SK-N-SH treated with all-trans-retinoic acid at 6 μM for 48 hours (cell line): ENCODE measurements at regions not wholly inside any gene's neighbourhood (a gene's known extent, or its start where the extent isn't known, plus 50 kb on each side); places are given as distances from the start of the nearest gene placed in this dataset.

Experiments
- ATAC-seq: fragments of 200-7000 bp; cut with Tn5 transposase; 3 replicates; pipeline ENCODE4 v1.9.1; 2020; ENCODE audit warnings: mild to moderate bottlenecking, moderate library complexity
- ARNTL ChIP-seq: fragments of 450-650 bp; formaldehyde crosslinking; IDR thresholded peaks from 2 replicates; pipeline ENCODE4 v1.5.0; 2020; ENCODE audit warnings: low read depth, mild to moderate bottlenecking, moderate library complexity, borderline replicate concordance
- CSDC2 ChIP-seq: fragments of 250-450 bp; sonication (Bioruptor Pico); IDR thresholded peaks from 2 replicates; pipeline ENCODE4 v1.5.0; 2020; ENCODE audit warnings: mild to moderate bottlenecking, moderate library complexity
- ESRRG ChIP-seq: fragments of 250-450 bp; sonication (Bioruptor Pico); IDR thresholded peaks from 2 replicates; pipeline ENCODE4 v1.6.1; 2021; ENCODE audit warnings: mild to moderate bottlenecking
- ISL1 ChIP-seq: fragments of 250-450 bp; sonication (Bioruptor Pico); IDR thresholded peaks from 2 replicates; pipeline ENCODE4 v2.1.2; 2022; ENCODE audit warnings: mild to moderate bottlenecking, moderate library complexity
- PPARA ChIP-seq: fragments of 250-450 bp; sonication (Bioruptor Pico); IDR thresholded peaks from 2 replicates; pipeline ENCODE4 v1.5.0; 2020; ENCODE audit warnings: mild to moderate bottlenecking, borderline replicate concordance
- SNAI2 ChIP-seq: fragments of 250-450 bp; sonication (Bioruptor Pico); IDR thresholded peaks from 2 replicates; pipeline ENCODE4 v1.5.0; 2020; ENCODE audit warnings: mild to moderate bottlenecking, moderate library complexity
- TOX ChIP-seq: fragments of 250-450 bp; sonication (Bioruptor Pico); IDR thresholded peaks from 2 replicates; pipeline ENCODE4 v1.8.0; 2021; ENCODE audit warnings: mild to moderate bottlenecking, moderate library complexity, borderline replicate concordance
- ZC3H10 ChIP-seq: fragments of 250-450 bp; sonication (Bioruptor Pico); IDR thresholded peaks from 2 replicates; pipeline ENCODE4 v1.5.1; 2021; ENCODE audit warnings: mild to moderate bottlenecking, moderate library complexity
- ZFP3 ChIP-seq: fragments of 250-450 bp; sonication (Bioruptor Pico); IDR thresholded peaks from 2 replicates; pipeline ENCODE4 v1.5.0; 2020; ENCODE audit warnings: mild to moderate bottlenecking, moderate library complexity
- ZFP30 ChIP-seq: fragments of 450-650 bp; formaldehyde crosslinking; IDR thresholded peaks from 2 replicates; pipeline ENCODE4 v1.5.0; 2022; ENCODE audit warnings: mild to moderate bottlenecking, moderate library complexity
- ZNF70 ChIP-seq: fragments of 450-650 bp; formaldehyde crosslinking; IDR thresholded peaks from 2 replicates; pipeline ENCODE4 v1.5.0; 2020; ENCODE audit warnings: mild to moderate bottlenecking, moderate library complexity
- ZNF8 ChIP-seq: fragments of 450-650 bp; formaldehyde crosslinking; IDR thresholded peaks from 2 replicates; pipeline ENCODE4 v1.5.0; 2020; ENCODE audit warnings: mild to moderate bottlenecking, moderate library complexity
- TF ChIP-seq, protein P1 (sequence below): fragments of 250-450 bp; sonication (Bioruptor Pico); IDR thresholded peaks from 2 replicates; pipeline ENCODE4 v1.5.0; 2020; ENCODE audit warnings: mild to moderate bottlenecking, moderate library complexity
- TF ChIP-seq, protein P2 (sequence below): fragments of 250-450 bp; sonication (Bioruptor Pico); IDR thresholded peaks from 2 replicates; pipeline ENCODE4 v1.8.0; 2020; ENCODE audit warnings: mild to moderate bottlenecking, moderate library complexity, borderline replicate concordance

DNA sequence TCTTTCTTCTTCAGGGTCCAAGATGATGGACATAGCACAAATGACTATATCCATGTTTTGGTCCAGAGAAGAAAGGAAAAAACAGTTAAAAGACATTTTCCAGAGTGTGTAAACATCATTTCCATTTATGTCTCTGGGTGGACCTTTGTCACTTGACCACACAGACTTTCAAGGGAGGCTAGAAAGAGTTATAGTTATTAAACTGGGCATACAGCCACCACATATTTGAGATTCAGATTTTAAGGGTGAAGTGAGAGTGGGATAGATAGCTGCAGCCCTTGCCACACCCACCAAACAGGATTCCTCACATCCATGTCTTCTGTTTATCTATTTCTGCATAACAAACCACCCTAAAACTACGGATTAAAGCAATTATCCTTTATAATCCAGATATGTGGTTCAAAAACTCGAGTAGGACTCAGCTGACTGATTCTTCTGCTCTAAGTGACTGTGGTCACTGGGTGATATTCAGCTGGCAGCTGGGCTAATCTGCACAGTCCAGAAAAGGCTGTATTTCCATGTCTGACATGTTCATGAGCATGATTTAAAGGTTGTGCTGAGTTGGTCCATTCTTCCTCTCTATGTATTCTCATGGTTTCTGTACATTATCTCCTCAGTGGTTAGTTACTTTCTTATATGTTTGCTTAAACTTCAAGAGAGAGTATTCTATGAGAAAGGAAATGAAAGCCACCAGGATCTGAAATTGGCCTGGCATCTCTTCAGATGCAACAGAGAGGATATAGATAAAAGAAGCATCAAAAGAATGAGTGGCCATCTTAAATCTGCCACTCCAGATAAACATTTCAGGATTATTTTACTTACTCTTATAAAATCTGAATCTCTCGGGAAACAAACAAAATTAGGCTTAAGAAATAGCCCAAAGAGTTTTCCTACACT, 459.8 kb upstream of the CTSO start:
- no peak for ATAC-seq

DNA sequence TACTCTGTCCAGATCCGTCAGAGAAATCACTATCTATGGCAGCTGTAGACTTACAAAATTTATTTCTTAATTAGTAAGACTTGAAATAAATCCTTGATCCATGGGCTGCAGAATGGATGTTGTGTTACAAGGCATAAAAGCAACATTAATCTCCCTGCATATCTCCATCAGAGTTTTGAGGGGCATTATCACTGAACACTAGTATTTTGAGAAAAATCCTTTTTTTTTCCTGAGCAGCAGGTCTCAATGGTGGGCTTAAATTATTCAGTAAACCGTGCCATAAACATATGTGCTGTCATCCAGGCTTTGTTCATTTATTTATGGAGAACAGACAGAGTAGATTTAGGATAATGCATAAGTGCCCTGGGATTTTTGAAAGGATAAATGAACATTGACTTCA, 457.9 kb upstream of the CTSO start:
- TF ChIP-seq CSDC2 (CRISPR knock-in tag) (no peak), ZNF8 (CRISPR knock-in tag) (no peak), ZFP3 (no peak)
- no peak for ATAC-seq

More for the DNA sequence above, 459.8 kb upstream of the CTSO start:
- TF ChIP-seq ARNTL (CRISPR knock-in tag) (no peak), ZFP30 (no peak), ESRRG (CRISPR knock-in tag) (no peak), ZFP3 (no peak)

DNA sequence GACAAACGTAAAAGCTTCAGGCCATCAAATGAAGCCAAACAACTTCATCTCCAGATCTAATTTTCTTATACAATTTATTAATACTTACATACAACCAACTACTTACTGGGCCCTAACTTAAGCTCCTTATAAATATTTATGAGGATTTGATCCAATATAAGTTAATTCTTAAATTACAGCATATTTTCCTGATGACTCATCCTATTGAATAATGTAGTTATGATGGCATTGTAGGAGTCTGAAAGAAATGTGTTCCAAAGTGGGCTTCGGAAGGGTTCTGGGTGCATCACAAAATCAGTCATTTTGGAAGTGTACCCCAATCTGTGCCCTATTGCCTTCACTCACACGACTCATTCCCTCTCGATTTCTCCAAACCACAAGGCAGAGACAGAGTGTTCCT, 455.1 kb upstream of the CTSO start:
- TF ChIP-seq, protein P1, sequence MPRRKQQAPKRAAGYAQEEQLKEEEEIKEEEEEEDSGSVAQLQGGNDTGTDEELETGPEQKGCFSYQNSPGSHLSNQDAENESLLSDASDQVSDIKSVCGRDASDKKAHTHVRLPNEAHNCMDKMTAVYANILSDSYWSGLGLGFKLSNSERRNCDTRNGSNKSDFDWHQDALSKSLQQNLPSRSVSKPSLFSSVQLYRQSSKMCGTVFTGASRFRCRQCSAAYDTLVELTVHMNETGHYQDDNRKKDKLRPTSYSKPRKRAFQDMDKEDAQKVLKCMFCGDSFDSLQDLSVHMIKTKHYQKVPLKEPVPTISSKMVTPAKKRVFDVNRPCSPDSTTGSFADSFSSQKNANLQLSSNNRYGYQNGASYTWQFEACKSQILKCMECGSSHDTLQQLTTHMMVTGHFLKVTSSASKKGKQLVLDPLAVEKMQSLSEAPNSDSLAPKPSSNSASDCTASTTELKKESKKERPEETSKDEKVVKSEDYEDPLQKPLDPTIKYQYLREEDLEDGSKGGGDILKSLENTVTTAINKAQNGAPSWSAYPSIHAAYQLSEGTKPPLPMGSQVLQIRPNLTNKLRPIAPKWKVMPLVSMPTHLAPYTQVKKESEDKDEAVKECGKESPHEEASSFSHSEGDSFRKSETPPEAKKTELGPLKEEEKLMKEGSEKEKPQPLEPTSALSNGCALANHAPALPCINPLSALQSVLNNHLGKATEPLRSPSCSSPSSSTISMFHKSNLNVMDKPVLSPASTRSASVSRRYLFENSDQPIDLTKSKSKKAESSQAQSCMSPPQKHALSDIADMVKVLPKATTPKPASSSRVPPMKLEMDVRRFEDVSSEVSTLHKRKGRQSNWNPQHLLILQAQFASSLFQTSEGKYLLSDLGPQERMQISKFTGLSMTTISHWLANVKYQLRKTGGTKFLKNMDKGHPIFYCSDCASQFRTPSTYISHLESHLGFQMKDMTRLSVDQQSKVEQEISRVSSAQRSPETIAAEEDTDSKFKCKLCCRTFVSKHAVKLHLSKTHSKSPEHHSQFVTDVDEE (CRISPR knock-in tag), result no peak
- ATAC-seq, result no peak

GRCh38 chr4:156401371-156401770, 447.7 kb upstream of the CTSO start:
- no peak for ATAC-seq
- TF ChIP-seq, protein P1 (CRISPR knock-in tag), result no peak
- TF ChIP-seq SNAI2 (CRISPR knock-in tag) (no peak), ISL1 (CRISPR knock-in tag) (no peak), ZFP3 (no peak), ZNF70 (CRISPR knock-in tag) (no peak)

GRCh38 chr4:156396534-156396933, 442.9 kb upstream of the CTSO start:
- TF ChIP-seq ISL1 (CRISPR knock-in tag) (no peak), ZNF70 (CRISPR knock-in tag) (no peak), ZC3H10 (no peak), PPARA (CRISPR knock-in tag) (no peak), TOX (CRISPR knock-in tag) (no peak), ESRRG (CRISPR knock-in tag) (no peak), CSDC2 (CRISPR knock-in tag) (no peak)
- TF ChIP-seq, protein P2, sequence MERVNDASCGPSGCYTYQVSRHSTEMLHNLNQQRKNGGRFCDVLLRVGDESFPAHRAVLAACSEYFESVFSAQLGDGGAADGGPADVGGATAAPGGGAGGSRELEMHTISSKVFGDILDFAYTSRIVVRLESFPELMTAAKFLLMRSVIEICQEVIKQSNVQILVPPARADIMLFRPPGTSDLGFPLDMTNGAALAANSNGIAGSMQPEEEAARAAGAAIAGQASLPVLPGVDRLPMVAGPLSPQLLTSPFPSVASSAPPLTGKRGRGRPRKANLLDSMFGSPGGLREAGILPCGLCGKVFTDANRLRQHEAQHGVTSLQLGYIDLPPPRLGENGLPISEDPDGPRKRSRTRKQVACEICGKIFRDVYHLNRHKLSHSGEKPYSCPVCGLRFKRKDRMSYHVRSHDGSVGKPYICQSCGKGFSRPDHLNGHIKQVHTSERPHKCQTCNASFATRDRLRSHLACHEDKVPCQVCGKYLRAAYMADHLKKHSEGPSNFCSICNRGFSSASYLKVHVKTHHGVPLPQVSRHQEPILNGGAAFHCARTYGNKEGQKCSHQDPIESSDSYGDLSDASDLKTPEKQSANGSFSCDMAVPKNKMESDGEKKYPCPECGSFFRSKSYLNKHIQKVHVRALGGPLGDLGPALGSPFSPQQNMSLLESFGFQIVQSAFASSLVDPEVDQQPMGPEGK (CRISPR knock-in tag), result no peak
- TF ChIP-seq, protein P1 (CRISPR knock-in tag), result no peak
- ATAC-seq, result no peak
